ENCODE measurements at regions not wholly inside any gene's neighbourhood (a gene's known extent, or its start where the extent isn't known, plus 50 kb on each side); places are given as distances from the start of the nearest gene placed in this dataset.

GRCh38 chr10:2246747-2247146 is 509.4 kb upstream of the ADARB2 start:
- Mint-ChIP-seq H3K4me3 (no peak overlapping the region), H3K27ac (no peak overlapping the region), H3K4me1 (ENCODE audit: low read depth) (no peaks in the 10 kb centered on the region), H3K27me3 (ENCODE audit: low read depth) (peaks cover 3% of the 10 kb centered on the region), H3K9me3 (no peaks in the 10 kb centered on the region), H3K36me3 (ENCODE audit: low read depth) (no peaks in the 10 kb centered on the region)
- no peak for DNase-seq
- CTCF ChIA-PET = no interaction called here
- intact Hi-C loops (cut with micrococcal nuclease) = no loop called here

GRCh38 chr10:2245580-2245979 is 508.3 kb upstream of the ADARB2 start:
- Mint-ChIP-seq H3K36me3 (ENCODE audit: low read depth) (no peaks in the 10 kb centered on the region), H3K27ac (no peak overlapping the region), H3K27me3 (ENCODE audit: low read depth) (peaks cover under 1% of the 10 kb centered on the region), H3K4me1 (ENCODE audit: low read depth) (no peaks in the 10 kb centered on the region), H3K4me3 (no peak overlapping the region), H3K9me3 (no peaks in the 10 kb centered on the region)
- DNase-seq = no peak
- CTCF ChIA-PET = no interaction called here
- intact Hi-C loops (cut with micrococcal nuclease) = no loop called here

- Mint-ChIP-seq H3K36me3 (ENCODE audit: low read depth) (no peaks in the 10 kb centered on the region), H3K4me1 (ENCODE audit: low read depth) (no peaks in the 10 kb centered on the region), H3K27me3 (ENCODE audit: low read depth) (no peaks in the 10 kb centered on the region), H3K9me3 (no peaks in the 10 kb centered on the region), H3K4me3 (no peak overlapping the region), H3K27ac (no peak overlapping the region)
- intact Hi-C loops (cut with micrococcal nuclease) = no loop called here
- CTCF ChIA-PET = no interaction called here
- DNase-seq = no peak
Measured at GRCh38 chr10:2244471-2244870, 507.1 kb upstream of the ADARB2 start.

- H3K4me1 Mint-ChIP-seq (ENCODE audit: low read depth) = no peaks in the 10 kb centered on the region
- CTCF ChIA-PET = no interaction called here
- H3K27ac Mint-ChIP-seq = no peak overlapping the region
- intact Hi-C loops (cut with micrococcal nuclease) = no loop called here
- H3K4me3 Mint-ChIP-seq = no peak overlapping the region
- no peaks in the 10 kb centered on the region for H3K9me3 Mint-ChIP-seq
- no peaks in the 10 kb centered on the region for H3K36me3 Mint-ChIP-seq (ENCODE audit: low read depth)
- DNase-seq = no peak
- H3K27me3 Mint-ChIP-seq (ENCODE audit: low read depth) = no peaks in the 10 kb centered on the region
Measured at GRCh38 chr10:2236876-2237275, 499.6 kb upstream of the ADARB2 start.

GRCh38 chr10:2232479-2232878 is 495.2 kb upstream of the ADARB2 start:
- intact Hi-C loops (cut with micrococcal nuclease) = no loop called here
- DNase-seq = no peak
- CTCF ChIA-PET = interaction anchor here (0.7 kb wide), 1 partner anchor 44 kb away, joined by 3 read pairs; no protein-coding TSS in a partner anchor
- Mint-ChIP-seq H3K9me3 (no peaks in the 10 kb centered on the region), H3K4me1 (ENCODE audit: low read depth) (no peaks in the 10 kb centered on the region), H3K36me3 (ENCODE audit: low read depth) (no peaks in the 10 kb centered on the region), H3K27me3 (ENCODE audit: low read depth) (peaks cover 6% of the 10 kb centered on the region), H3K4me3 (no peak overlapping the region), H3K27ac (no peak overlapping the region)

- Mint-ChIP-seq H3K9me3 (no peaks in the 10 kb centered on the region), H3K4me3 (no peak overlapping the region), H3K27ac (no peak overlapping the region), H3K36me3 (ENCODE audit: low read depth) (no peaks in the 10 kb centered on the region), H3K4me1 (ENCODE audit: low read depth) (no peaks in the 10 kb centered on the region), H3K27me3 (ENCODE audit: low read depth) (peaks cover 6% of the 10 kb centered on the region)
- CTCF ChIA-PET = no interaction called here
- no peak for DNase-seq
- intact Hi-C loops (cut with micrococcal nuclease) = no loop called here
Measured at GRCh38 chr10:2230478-2230877, 493.2 kb upstream of the ADARB2 start.

- Mint-ChIP-seq H3K4me1 (ENCODE audit: low read depth) (no peaks in the 10 kb centered on the region), H3K36me3 (ENCODE audit: low read depth) (no peaks in the 10 kb centered on the region), H3K4me3 (no peak overlapping the region), H3K27me3 (ENCODE audit: low read depth) (peaks cover 12% of the 10 kb centered on the region), H3K27ac (no peak overlapping the region), H3K9me3 (no peaks in the 10 kb centered on the region)
- DNase-seq = no peak
- intact Hi-C loops (cut with micrococcal nuclease) = no loop called here
- CTCF ChIA-PET = interaction anchor here (0.6 kb wide), 1 partner anchor 19 kb away, joined by 3 read pairs; no protein-coding TSS in a partner anchor
Measured at GRCh38 chr10:2228320-2228901, 491.1 kb upstream of the ADARB2 start.

GRCh38 chr10:2225609-2226008 is 488.3 kb upstream of the ADARB2 start:
- intact Hi-C loops (cut with micrococcal nuclease) = no loop called here
- Mint-ChIP-seq H3K4me3 (no peak overlapping the region), H3K4me1 (ENCODE audit: low read depth) (no peaks in the 10 kb centered on the region), H3K27ac (no peak overlapping the region), H3K36me3 (ENCODE audit: low read depth) (no peaks in the 10 kb centered on the region), H3K9me3 (no peaks in the 10 kb centered on the region), H3K27me3 (ENCODE audit: low read depth) (peaks cover 7% of the 10 kb centered on the region)
- DNase-seq = no peak
- CTCF ChIA-PET = interaction anchor here (0.6 kb wide), 1 partner anchor 45 kb away, joined by 5 read pairs; no protein-coding TSS in a partner anchor

- CTCF ChIA-PET = interaction anchor here (0.6 kb wide), 1 partner anchor 23 kb away, joined by 3 read pairs; no protein-coding TSS in a partner anchor
Measured at GRCh38 chr10:2223548-2224320, 486.4 kb upstream of the ADARB2 start.

GRCh38 chr10:2222631-2223030 is 485.3 kb upstream of the ADARB2 start:
- DNase-seq = no peak
- no peaks in the 10 kb centered on the region for H3K4me1 Mint-ChIP-seq (ENCODE audit: low read depth)
- no peaks in the 10 kb centered on the region for H3K9me3 Mint-ChIP-seq
- H3K36me3 Mint-ChIP-seq (ENCODE audit: low read depth) = no peaks in the 10 kb centered on the region
- H3K4me3 Mint-ChIP-seq = no peak overlapping the region
- intact Hi-C loops (cut with micrococcal nuclease) = no loop called here
- CTCF ChIA-PET = no interaction called here
- no peak overlapping the region for H3K27ac Mint-ChIP-seq
- H3K27me3 Mint-ChIP-seq (ENCODE audit: low read depth) = peaks cover 6% of the 10 kb centered on the region

More at GRCh38 chr10:2223548-2224320, 486.4 kb upstream of the ADARB2 start:
- Mint-ChIP-seq H3K27ac (no peak overlapping the region), H3K4me3 (no peak overlapping the region), H3K9me3 (no peaks in the 10 kb centered on the region), H3K4me1 (ENCODE audit: low read depth) (no peaks in the 10 kb centered on the region), H3K36me3 (ENCODE audit: low read depth) (no peaks in the 10 kb centered on the region), H3K27me3 (ENCODE audit: low read depth) (peaks cover 6% of the 10 kb centered on the region)
- no peak for DNase-seq
- intact Hi-C loops (cut with micrococcal nuclease) = no loop called here

- intact Hi-C loops (cut with micrococcal nuclease) = no loop called here
- no peaks in the 10 kb centered on the region for H3K4me1 Mint-ChIP-seq (ENCODE audit: low read depth)
- H3K36me3 Mint-ChIP-seq (ENCODE audit: low read depth) = no peaks in the 10 kb centered on the region
- H3K27ac Mint-ChIP-seq = no peak overlapping the region
- CTCF ChIA-PET = interaction anchor here (0.6 kb wide), 1 partner anchor 767 kb away, joined by 5 read pairs; no protein-coding TSS in a partner anchor
- no peak for DNase-seq
- H3K9me3 Mint-ChIP-seq = no peaks in the 10 kb centered on the region
- H3K27me3 Mint-ChIP-seq (ENCODE audit: low read depth) = peaks cover 20% of the 10 kb centered on the region
- H3K4me3 Mint-ChIP-seq = no peak overlapping the region
Measured at GRCh38 chr10:2214805-2215204, 477.5 kb upstream of the ADARB2 start.

- no peak overlapping the region for H3K4me3 Mint-ChIP-seq
Measured at GRCh38 chr10:2214092-2214491, 476.8 kb upstream of the ADARB2 start.

GRCh38 chr10:2212244-2212834 is 475.0 kb upstream of the ADARB2 start:
- Mint-ChIP-seq H3K4me3 (no peak overlapping the region), H3K4me1 (ENCODE audit: low read depth) (no peaks in the 10 kb centered on the region), H3K27me3 (ENCODE audit: low read depth) (peaks cover 26% of the 10 kb centered on the region), H3K27ac (no peak overlapping the region), H3K36me3 (ENCODE audit: low read depth) (no peaks in the 10 kb centered on the region), H3K9me3 (no peaks in the 10 kb centered on the region)
- CTCF ChIA-PET = no interaction called here
- intact Hi-C loops (cut with micrococcal nuclease) = no loop called here
- no peak for DNase-seq

More at GRCh38 chr10:2214092-2214491, 476.8 kb upstream of the ADARB2 start:
- Mint-ChIP-seq H3K36me3 (ENCODE audit: low read depth) (no peaks in the 10 kb centered on the region), H3K27ac (no peak overlapping the region), H3K4me1 (ENCODE audit: low read depth) (no peaks in the 10 kb centered on the region), H3K27me3 (ENCODE audit: low read depth) (peaks cover 22% of the 10 kb centered on the region), H3K9me3 (no peaks in the 10 kb centered on the region)
- CTCF ChIA-PET = no interaction called here
- DNase-seq = no peak
- intact Hi-C loops (cut with micrococcal nuclease) = no loop called here

Data from activated naive CD4-positive, alpha-beta T cell treated with anti-CD3 and anti-CD28 coated beads for 36 hours (primary cell).